Hematopoietic multipotent progenitor cell treated with erythropoietin and hydrocortisone succinate and interleukin-3 and kit ligand, for 4 days (in vitro differentiated cells): ENCODE measurements at regions not wholly inside any gene's neighbourhood (a gene's known extent, or its start where the extent isn't known, plus 50 kb on each side); places are given as distances from the start of the nearest gene placed in this dataset.

Experiments
- DNase-seq: peaks from one replicate; pipeline ENCODE4 v3.0.0-alpha.2; 2015

DNA sequence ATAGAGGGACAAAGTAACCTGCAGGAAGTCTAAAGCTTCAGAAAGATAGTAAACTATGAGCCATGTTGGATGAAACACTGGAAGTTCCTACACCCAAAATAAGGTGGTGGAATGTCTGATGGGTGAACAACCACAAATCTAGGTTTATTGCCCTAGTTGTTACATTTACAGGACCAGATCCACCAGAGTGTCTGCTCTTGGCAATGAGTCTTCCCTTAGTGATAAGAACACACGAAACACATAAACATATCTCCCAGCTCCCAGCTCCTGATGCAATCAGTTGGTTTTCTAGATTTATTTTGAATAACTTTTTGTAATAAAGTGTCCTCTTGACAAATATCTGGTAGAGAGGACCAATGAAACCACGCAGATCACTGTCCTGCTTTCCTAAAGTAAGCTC lies 329.7 kb upstream of the WWC1 start:
- no peak for DNase-seq

DNA sequence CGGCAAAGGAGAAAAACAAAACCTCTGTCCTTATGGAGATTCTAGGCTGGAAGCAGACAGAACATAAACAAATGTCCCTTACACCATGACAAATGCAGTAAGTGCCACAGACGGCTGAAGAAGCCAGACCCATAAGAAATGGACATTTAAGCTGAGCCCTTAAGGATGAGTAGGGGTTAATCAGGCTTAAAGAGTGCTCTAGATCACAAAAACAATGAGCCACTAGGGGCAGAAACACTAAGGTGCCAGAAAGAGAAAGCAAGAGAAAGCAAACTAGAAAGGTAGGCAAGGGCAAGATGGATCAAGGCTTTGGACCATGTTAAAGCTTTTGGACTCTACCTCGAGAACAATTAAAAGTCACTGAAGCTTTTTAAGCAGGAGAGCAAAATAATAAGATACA lies 326.9 kb upstream of the WWC1 start:
- no peak for DNase-seq

DNA sequence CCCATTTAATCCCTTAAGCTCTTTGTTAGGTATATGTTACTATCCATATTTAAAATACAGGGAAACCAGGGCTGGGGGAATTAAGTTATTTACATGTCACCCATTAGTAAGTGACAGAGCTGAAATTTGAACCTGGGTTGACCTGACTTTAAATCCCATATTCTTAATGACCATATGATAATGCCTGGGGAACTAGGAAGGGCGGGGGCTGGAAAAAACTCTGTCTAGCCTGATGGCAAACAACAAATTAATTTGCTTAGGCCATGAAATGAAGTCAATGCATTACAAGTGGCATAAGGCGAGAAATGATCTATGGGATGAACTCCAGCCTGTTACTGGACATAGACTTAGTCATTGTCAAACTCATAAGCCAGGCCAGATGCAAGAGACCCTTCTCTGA lies 325.7 kb upstream of the WWC1 start:
- no peak for DNase-seq

- no peak for DNase-seq
Observed at GRCh38 chr5:167966979-167967378, 324.5 kb upstream of the WWC1 start.

GRCh38 chr5:167967494-167968177 lies 323.8 kb upstream of the WWC1 start:
- no peak for DNase-seq

GRCh38 chr5:167968837-167969236 lies 322.6 kb upstream of the WWC1 start:
- DNase-seq = no peak

GRCh38 chr5:167969998-167970397 lies 321.4 kb upstream of the WWC1 start:
- DNase-seq = no peak

- DNase-seq = no peak
Observed at GRCh38 chr5:167971706-167972105, 319.7 kb upstream of the WWC1 start.

- DNase-seq = no peak
Observed at GRCh38 chr5:167973126-167973525, 318.3 kb upstream of the WWC1 start.

DNA sequence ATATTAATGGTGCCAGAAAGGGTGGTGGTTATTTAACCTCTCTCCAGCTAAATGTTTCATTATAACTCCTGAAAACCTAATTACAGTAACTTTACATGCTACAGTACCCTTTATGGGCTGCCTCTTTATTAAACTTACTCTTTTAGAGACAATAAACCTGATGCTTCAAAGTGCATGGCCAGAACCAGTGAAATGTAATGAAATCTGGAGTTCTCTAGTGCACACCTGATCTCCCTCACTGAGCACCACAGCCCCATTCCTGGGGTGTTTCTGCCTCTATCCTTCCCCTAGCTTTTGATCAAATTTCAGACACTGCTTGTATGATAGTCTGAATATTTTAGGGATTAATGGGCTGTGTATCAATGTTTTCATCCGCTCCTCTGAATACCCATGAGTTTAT lies 306.5 kb upstream of the WWC1 start:
- DNase-seq = no peak

- no peak for DNase-seq
Observed at GRCh38 chr5:167985373-167985772, 306.1 kb upstream of the WWC1 start.

DNA sequence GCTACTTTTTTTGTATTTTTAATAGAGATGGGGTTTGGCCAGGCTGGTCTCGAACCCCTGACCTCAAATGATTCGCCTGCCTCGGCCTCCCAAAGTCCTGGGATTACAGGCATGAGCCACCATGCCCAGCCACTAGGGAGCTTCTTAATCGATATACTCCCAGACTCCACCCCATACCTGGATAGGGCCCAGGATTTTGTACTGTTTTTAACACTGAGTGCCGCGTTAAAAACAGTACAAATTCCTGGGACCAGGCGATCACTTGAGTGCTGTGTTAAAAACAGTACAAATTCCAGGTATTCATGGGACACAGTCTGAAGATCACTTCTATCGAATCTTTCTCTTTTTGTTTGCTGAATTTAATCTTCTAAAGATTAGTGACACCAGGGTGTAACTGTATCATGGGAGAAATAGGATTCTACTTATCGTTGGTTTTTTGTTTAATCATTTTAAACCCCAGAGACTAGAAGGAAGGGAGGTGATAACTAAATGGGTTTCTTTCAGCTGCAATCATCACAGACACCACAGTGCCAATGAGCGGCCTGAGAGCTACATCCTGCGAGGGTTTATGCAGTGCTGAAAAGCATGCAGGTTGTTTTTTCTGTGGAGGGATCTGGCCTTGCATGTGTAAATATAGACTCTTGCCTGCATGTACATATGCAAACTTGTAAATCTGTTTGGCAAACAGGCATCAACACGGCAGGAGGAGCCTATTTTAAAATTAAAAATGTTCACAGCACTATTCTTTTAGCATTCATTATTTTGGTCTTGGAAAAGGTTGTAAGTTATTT lies 303.8 kb upstream of the WWC1 start:
- DNase-seq = no peak

- no peak for DNase-seq
Observed at GRCh38 chr5:167992868-167993267, 298.6 kb upstream of the WWC1 start.

GRCh38 chr5:167993771-167994170 lies 297.7 kb upstream of the WWC1 start:
- DNase-seq = no peak

DNA sequence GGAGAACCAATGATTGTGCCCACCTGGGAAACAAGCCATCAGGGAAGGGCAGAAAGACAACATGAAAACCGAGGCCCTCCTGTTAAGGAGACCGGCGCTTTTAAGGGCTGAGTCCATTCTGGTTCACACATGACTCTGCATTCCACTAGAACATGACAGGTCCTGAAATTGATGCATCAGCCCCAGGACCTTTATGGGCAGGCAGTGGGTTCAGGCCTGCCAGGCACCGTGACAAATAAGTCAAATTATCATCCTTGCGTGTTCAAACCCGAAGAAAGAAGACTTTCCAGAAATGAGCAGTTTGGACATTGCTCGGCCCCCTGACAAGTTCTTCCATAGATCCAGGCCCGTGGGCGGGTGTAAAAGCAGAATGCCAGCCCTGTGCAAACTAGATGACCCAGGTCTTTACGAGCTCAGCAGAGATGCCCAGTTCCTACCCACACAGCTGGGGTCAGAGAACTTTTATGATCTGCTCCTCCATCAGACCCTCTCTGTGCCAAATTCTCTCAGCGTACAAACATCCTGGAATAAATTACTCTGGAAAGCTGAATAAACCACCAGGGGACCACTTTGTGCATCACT lies 295.5 kb upstream of the WWC1 start:
- no peak for DNase-seq

DNA sequence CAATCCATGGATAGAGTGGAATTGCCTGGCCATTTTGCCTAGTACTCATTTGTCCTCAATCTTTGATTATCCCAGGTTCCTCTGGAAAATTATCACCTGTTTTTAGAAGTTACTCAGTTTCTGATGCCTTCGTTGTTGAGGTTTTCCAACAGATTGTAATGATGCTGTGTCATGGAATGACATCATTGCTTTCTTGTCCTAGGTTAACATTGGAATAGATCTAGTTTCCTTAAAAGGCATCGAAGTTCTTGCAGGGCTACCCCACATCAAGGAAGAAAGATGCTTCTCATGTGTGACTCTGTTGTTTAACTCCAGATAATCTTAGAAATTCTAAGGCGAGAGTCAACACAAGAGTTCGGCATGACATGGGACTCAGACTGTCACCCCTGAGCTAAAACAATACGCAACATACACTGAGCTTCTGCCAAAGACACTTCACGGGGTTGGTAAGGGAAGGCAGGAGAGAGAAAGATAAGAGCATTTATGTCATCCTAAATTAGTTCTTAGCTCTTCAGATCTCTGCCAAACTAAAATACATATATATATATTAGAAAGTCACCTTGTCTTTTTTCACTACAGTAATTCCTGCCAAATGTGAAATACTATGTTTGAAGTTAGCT lies 293.2 kb upstream of the WWC1 start:
- no peak for DNase-seq

- no peak for DNase-seq
Observed at GRCh38 chr5:167999182-167999581, 292.3 kb upstream of the WWC1 start.

DNA sequence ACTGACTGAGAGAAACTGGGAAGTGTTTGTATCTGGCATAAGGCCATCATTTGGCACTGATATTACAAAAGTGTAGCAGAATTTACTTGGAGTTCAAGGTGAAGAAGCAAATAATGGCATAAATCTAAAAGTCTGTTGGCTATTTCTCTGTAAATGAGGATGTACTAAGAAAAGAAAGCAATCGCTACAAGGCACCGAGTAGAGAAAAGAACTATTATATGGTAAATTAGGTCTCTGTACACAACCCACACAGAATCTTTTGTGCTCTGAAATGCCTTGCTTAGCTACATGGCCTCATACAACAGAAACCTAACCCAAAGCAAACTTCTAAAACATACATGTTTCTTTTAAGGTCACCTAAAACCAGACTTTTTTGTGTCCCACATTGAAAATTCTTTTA lies 290.1 kb upstream of the WWC1 start:
- no peak for DNase-seq

DNA sequence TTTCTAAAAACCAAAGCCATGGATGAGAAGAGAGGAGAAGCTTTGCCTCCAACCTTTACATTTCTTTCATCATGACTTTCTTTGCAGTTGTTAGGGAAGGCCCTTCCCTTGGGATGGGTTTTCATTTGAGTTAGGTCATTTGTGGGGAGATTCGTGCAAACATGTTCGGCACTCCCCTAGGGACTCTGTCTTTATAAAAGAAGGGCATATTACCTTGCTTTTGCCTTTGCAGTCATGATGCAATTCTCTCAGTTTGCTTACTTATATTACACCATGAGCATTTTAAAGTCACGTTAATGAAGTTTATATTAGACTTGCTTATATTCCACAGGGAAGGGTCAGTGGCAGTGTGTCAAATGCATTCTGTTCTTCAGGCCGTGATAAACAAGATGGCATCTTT lies 289.3 kb upstream of the WWC1 start:
- DNase-seq = no peak

DNA sequence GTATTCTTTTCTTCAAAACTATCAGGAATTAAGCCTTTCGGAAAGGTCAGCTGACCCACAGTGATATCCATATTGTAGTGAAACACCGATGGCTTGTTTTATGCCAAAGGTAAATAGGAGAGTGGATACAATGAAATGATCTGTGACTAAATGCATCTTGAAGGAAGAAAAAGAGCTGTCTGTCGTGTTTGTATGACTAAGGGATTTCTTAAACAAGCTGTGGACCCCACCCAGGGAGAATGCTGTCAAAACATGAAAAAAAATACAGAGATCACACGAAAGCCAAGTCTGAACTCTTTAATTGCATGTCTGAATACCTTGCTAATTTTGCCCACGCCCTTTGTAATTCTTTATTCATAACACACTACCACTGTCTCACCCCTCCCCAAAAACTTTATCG lies 286.4 kb upstream of the WWC1 start:
- DNase-seq = no peak

DNA sequence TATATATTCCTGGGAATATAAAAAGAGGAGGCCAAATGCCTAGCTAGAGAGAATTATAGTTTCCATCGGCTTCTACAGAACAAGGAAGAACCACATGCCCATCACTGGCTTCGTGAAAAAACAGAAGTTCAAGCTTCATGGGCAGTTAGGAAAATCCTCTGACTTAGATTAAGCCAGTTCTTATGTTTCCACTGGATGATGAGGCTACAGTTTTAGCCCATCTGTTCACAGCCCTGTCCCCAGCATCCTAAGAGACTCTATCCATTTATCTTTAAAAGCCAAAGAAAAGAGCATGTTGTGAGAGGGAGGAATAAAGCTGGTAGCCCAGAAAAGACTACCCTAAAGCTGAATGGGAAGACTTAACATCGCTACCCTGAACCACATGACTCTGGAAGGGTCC lies 285.5 kb upstream of the WWC1 start:
- no peak for DNase-seq

- DNase-seq = no peak
Observed at GRCh38 chr5:168006456-168007130, 284.9 kb upstream of the WWC1 start.

GRCh38 chr5:168007286-168007685 lies 284.2 kb upstream of the WWC1 start:
- DNase-seq = no peak
